IPS DF 4.7 (cell line): ENCODE measurements at regions not wholly inside any gene's neighbourhood (a gene's known extent, or its start where the extent isn't known, plus 50 kb on each side); places are given as distances from the start of the nearest gene placed in this dataset.
"Not testable (repeated sequence)": the region's sequence is repeated elsewhere in the genome, so short reads cannot be mapped to it uniquely, and the experiment has no call there.

ENCODE experiments used
- DNase-seq: peaks from one replicate; pipeline ENCODE4 v3.0.0-alpha.2; 2013; ENCODE audit warnings: low spot score; ENCODE audit errors: extremely low read depth

GRCh38 chr6:112927641-112928320, 580.7 kb downstream of the RFPL4B start:
- no peak for DNase-seq

GRCh38 chr6:112929641-112930040, 582.5 kb downstream of the RFPL4B start:
- DNase-seq = no peak

- no peak for DNase-seq
Measured at GRCh38 chr6:112931832-112932231, 584.7 kb downstream of the RFPL4B start.

GRCh38 chr6:112933947-112934346, 586.8 kb downstream of the RFPL4B start:
- DNase-seq = no peak

- DNase-seq = no peak
Measured at GRCh38 chr6:112934433-112935327, 587.5 kb downstream of the RFPL4B start.

GRCh38 chr6:112935402-112936078, 588.4 kb downstream of the RFPL4B start:
- no peak for DNase-seq

DNA sequence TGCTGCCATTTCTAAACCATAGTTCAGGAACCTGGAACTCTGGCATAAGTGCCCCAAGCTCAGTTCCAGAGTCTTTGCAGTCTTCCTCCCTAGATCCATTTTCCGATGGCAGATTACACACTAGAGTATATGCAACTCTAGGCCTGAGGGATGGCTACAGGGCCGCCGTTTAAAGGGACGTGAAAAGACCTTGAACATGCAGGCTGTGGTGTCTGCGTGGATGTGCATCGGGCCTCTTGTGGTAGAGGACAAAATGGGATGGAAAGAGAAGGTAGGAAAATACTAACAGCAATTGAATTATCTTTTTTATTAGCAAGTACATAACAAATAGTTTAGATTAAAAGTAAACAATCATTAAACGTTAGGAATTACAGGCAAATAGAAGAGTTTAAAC, 588.9 kb downstream of the RFPL4B start:
- DNase-seq = no peak

DNA sequence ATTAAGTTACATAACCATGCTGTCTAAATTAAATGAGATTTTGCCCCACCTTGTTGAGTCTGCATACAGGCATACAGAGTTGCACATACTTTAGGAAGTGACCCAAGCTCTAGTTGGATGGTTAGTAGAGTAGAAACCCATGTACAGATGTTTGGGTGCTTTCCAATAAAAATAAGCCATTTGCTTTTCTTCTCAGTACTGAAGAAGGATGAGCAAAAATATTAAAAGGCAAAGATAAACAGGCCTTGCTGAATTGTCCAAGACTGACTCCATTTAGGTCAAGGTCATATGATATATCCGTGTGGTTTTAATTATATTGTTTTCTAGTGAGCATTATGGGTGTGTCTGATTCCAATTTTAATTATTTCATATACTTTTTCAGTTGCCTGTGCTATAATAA, 589.4 kb downstream of the RFPL4B start:
- DNase-seq = no peak

GRCh38 chr6:112937690-112938089, 590.6 kb downstream of the RFPL4B start:
- not testable (repeated sequence) for DNase-seq

DNA sequence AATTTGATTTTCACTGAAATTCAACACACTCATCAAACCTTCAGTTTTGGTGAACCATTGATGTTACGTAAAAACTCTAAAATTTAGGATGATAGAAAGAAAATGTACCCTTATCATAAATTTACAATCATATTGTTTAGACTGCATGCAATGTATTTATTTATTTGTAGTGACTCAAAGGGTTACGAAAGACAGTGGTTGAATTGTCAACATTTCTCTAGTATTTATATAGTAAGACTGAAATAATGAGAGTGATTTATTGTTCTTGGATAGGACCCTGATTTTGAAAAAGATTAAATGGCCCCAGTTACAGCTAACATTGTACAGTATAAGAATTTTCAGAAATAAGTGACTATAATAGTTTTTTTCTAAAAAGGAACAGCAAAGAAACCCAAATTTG, 591.5 kb downstream of the RFPL4B start:
- no peak for DNase-seq

- DNase-seq = no peak
Measured at GRCh38 chr6:112939563-112939962, 592.4 kb downstream of the RFPL4B start.

DNA sequence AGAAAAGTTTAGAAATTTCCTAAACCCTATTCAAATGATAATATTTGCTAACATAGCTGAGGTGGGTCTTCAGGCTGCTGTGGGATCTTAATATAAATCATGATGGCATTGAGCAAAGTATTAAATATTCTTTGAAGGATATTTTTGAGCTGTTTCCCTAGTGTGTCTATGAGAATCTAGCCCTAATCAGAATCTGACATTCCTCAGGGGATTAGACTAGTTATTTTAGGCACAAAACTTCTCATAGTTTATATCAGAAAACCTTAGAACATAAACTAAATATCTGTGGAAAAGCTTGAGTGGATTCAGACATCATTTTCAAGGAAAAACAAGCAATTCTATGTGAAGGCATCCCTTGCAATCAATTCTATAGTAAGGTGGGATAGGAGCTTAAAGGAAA, 594.5 kb downstream of the RFPL4B start:
- DNase-seq = no peak

GRCh38 chr6:112946051-112946450, 598.9 kb downstream of the RFPL4B start:
- no peak for DNase-seq

DNA sequence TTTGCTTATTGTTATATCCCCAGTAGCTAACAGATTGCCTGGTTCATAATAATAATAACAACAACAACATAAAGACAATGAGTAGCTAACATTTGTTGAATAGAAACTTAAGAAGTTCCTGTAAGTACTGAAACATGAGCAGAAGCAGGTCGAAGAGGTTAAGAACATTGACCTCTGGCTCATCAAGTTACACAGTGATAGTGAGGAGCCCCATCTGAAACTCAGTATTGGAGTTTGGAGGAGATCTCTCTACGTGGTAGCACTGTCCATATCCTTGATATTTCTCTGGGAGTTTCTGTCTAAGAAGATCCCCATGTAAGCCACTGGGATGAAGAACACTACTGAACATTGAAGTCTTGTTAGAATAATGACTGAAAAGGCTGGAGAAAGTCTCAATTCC, 600.4 kb downstream of the RFPL4B start:
- DNase-seq = no peak

- no peak for DNase-seq
Measured at GRCh38 chr6:112951829-112952228, 604.7 kb downstream of the RFPL4B start.

DNA sequence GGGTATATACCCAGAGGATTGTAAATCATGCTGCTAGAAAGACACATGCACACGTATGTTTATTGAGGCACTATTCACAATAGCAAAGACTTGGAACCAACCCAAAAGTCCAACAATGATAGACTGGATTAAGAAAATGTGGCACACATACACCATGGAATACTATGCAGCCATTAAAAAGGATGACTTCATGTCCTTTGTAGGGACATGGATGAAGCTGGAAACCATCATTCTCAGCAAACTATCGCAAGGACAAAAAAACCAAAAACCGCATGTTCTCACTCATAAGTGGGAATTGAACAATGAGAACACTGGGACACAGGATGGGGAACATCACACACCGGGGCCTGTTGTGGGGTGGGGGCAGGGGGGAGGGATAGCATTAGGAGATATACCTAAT, 608.6 kb downstream of the RFPL4B start:
- not testable (repeated sequence) for DNase-seq

DNA sequence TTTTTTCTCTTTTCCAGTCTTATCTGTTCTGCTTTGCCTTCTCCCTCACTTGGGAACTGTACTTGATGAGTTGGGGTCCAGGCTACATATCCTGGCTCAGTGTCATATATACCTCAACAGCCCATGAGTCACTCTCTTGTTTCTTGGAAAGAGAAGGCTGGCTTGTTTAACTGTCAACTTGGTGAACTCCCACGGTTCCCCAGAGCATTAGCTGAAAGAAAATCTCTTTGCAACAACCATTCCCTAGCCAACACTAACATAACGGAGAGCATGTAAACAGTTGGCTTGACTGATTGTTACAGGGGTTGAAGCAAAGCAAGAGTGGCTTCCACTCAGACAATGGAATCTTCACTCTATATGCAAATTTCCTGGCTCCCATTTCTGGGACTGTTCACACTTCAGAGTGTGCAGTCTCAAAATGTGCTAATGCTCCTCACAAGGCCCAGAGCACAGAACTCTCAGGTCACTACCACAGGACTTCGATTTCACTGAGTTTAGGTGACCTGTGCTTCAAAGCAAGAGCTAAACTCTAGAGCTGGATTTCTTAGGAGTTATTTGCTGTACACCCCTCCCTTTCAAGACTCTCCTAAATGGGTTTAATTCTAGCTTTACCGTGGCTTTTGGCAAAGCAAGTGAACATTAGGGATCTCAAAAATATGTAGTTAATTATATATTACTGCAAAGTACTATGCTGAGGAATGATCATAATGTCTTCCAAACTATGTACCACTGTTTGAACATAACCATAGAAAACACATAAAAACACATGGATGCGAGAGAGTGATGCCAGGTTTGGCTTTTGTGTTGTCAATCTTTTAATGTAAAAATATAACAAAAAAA, 609.8 kb downstream of the RFPL4B start:
- no peak for DNase-seq

DNA sequence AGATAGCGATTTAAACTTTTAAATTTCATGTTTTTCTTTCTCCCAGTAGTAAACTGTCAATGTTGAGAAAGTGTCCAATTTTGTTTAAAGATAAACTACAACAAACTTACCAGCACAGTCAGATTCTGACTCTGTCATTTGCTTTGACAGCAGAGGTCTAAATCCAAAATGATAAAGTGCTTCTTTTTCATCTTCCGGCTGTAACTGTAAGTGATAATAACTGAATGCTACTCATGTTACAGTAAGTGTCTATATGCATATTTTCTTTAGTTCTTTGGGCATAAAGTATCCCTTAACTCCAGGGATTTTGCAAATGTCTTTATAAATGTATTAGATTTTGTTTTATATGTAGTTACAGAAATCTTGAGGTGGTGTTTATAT, 610.4 kb downstream of the RFPL4B start:
- DNase-seq = no peak

- DNase-seq = not testable (repeated sequence)
Measured at GRCh38 chr6:112960130-112960529, 613.0 kb downstream of the RFPL4B start.

DNA sequence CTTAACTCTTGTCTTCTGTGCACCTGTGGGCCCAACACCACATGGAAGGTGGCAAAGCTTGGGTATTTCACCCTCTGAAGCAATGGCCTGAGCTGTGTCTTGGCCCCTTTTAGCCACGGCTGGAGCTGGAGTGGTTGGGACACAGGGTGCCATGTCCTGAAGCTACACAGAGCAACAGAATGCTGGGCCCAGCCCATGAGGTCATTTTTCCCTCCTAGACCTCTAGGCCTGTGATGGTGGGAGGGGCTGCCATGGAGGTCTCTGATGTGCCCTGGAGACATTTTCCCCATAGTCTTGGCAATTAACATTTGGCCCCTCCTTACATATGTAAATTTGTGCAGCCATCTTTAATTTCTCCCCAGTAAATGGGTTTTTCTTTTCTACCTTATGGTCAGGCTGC, 620.8 kb downstream of the RFPL4B start:
- DNase-seq = no peak

DNA sequence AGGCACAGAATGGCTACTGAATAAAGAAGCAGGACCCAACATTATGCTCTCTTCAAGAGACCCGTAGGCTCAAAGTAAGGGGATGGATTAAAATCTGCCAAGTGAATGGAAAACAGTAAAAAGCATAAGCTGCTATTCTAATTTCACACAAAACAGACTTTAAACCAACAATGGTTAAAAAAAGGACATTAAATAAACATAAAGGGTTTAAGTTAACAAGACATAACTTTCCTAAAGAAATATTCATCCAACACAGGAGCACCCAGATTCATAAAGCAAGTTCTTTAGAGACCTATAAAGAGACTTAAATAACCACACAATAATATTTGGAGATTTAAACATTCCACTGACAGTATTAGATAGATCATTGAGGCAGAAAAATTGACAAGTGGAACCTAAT, 624.5 kb downstream of the RFPL4B start:
- DNase-seq = no peak
